Immature natural killer cell (primary cell): ENCODE measurements at regions not wholly inside any gene's neighbourhood (a gene's known extent, or its start where the extent isn't known, plus 50 kb on each side); places are given as distances from the start of the nearest gene placed in this dataset.
A peak's percentile ranks its signal among the peaks of the same experiment; 100 is the strongest.

Experiments
- DNase-seq, 3 donors: peaks; one replicate each; pipeline ENCODE4 v3.0.0; 2022; ENCODE audit warnings: mixed read lengths in 1 of 3
- H3K27ac Mint-ChIP-seq, 6 donors: one replicate each; pipeline ENCODE4 v1.8.0; 2020; ENCODE audit warnings: mixed read lengths in 6 of 6, mild to moderate bottlenecking in 5 of 6, inconsistent platforms in 4 of 6, moderate library complexity in 3 of 6
- H3K27me3 Mint-ChIP-seq, 3 donors: one replicate each; pipeline ENCODE4 v1.8.0; 2020 to 2021; ENCODE audit warnings: low read depth in 3 of 3, mild to moderate bottlenecking in 3 of 3, mixed read lengths in 3 of 3, moderate library complexity in 3 of 3, inconsistent platforms in 1 of 3
- H3K36me3 Mint-ChIP-seq, 3 donors: one replicate each; pipeline ENCODE4 v1.8.0; 2020; ENCODE audit warnings: mixed read lengths in 3 of 3, inconsistent platforms in 2 of 3, mild to moderate bottlenecking in 2 of 3
- H3K4me1 Mint-ChIP-seq, 2 donors: one replicate each; pipeline ENCODE4 v1.8.0; 2020; ENCODE audit warnings: inconsistent platforms in 2 of 2, mild to moderate bottlenecking in 2 of 2, mixed read lengths in 2 of 2, moderate library complexity in 1 of 2
- H3K4me3 Mint-ChIP-seq, 5 donors: one replicate each; pipeline ENCODE4 v1.8.0; 2020; ENCODE audit warnings: mild to moderate bottlenecking in 5 of 5, mixed read lengths in 5 of 5, inconsistent platforms in 3 of 5, moderate library complexity in 3 of 5
- H3K9me3 Mint-ChIP-seq, 6 donors: one replicate each; pipeline ENCODE4 v1.8.0; 2020; ENCODE audit warnings: mild to moderate bottlenecking in 6 of 6, mixed read lengths in 6 of 6, inconsistent platforms in 4 of 6, moderate library complexity in 3 of 6

GRCh38 chr7:18081617-18082016, 54.0 kb upstream of the PRPS1L1 start:
- DNase-seq = no peak
- H3K36me3 Mint-ChIP-seq = peaks cover 7 to 14% (median 7%) of the 10 kb centered on the region in 3 donors
- peaks cover 2 to 11% (median 8%) of the 10 kb centered on the region in 3 donors for H3K27me3 Mint-ChIP-seq
- peaks cover 5 to 34% (median 17%) of the 10 kb centered on the region in 6 donors for H3K9me3 Mint-ChIP-seq
- no peak overlapping the region for H3K4me3 Mint-ChIP-seq
- H3K4me1 Mint-ChIP-seq = peaks cover 2 to 8% of the 10 kb centered on the region in 2 donors
- H3K27ac Mint-ChIP-seq = no peak overlapping the region

GRCh38 chr7:18082169-18082568, 54.5 kb upstream of the PRPS1L1 start:
- no peak for DNase-seq
- Mint-ChIP-seq H3K4me1 (peaks cover 2 to 8% of the 10 kb centered on the region in 2 donors), H3K9me3 (peaks cover 5 to 34% (median 17%) of the 10 kb centered on the region in 6 donors), H3K27ac (no peak overlapping the region), H3K4me3 (no peak overlapping the region), H3K27me3 (peaks cover 2 to 11% (median 8%) of the 10 kb centered on the region in 3 donors), H3K36me3 (peaks cover 7 to 14% (median 7%) of the 10 kb centered on the region in 3 donors)

- Mint-ChIP-seq H3K27ac (no peak overlapping the region), H3K4me1 (peaks cover 2 to 8% of the 10 kb centered on the region in 2 donors), H3K4me3 (peak overlapping the region; percentile 58 to 78 (median 74)), H3K9me3 (peaks cover 3 to 20% (median 10%) of the 10 kb centered on the region in 6 donors), H3K36me3 (peaks cover 3 to 13% (median 6%) of the 10 kb centered on the region in 3 donors), H3K27me3 (peaks cover 3 to 15% (median 13%) of the 10 kb centered on the region in 3 donors)
- peak in 1 of 3 donors; percentile 1 for DNase-seq
Observed at GRCh38 chr7:18086165-18087025, 58.7 kb upstream of the PRPS1L1 start.

- H3K36me3 Mint-ChIP-seq = peaks cover 0 to 8% (median 3%) of the 10 kb centered on the region in 3 donors
- no peak overlapping the region for H3K27ac Mint-ChIP-seq
- H3K4me3 Mint-ChIP-seq = peak overlapping the region; percentile 61 to 76 (median 68)
- H3K27me3 Mint-ChIP-seq = peaks cover 3 to 15% (median 13%) of the 10 kb centered on the region in 3 donors
- peaks cover 2 to 8% of the 10 kb centered on the region in 2 donors for H3K4me1 Mint-ChIP-seq
- peaks cover 0 to 13% (median 3%) of the 10 kb centered on the region in 6 donors for H3K9me3 Mint-ChIP-seq
- no peak for DNase-seq
Observed at GRCh38 chr7:18087026-18087686, 59.5 kb upstream of the PRPS1L1 start.

GRCh38 chr7:18087687-18088078, 60.0 kb upstream of the PRPS1L1 start:
- peaks cover 0 to 11% (median 3%) of the 10 kb centered on the region in 6 donors for H3K9me3 Mint-ChIP-seq
- peaks cover 3 to 15% (median 13%) of the 10 kb centered on the region in 3 donors for H3K27me3 Mint-ChIP-seq
- H3K4me1 Mint-ChIP-seq = peaks cover 2 to 8% of the 10 kb centered on the region in 2 donors
- peak overlapping the region; percentile 26 to 76 (median 68) for H3K4me3 Mint-ChIP-seq
- H3K27ac Mint-ChIP-seq = no peak overlapping the region
- H3K36me3 Mint-ChIP-seq = peaks cover 0 to 8% (median 3%) of the 10 kb centered on the region in 3 donors
- DNase-seq = no peak

GRCh38 chr7:18096087-18096486, 68.4 kb upstream of the PRPS1L1 start:
- H3K9me3 Mint-ChIP-seq = peaks cover 0 to 2% (median 0%) of the 10 kb centered on the region in 6 donors
- no peak overlapping the region for H3K27ac Mint-ChIP-seq
- peaks cover 0 to 4% (median 0%) of the 10 kb centered on the region in 3 donors for H3K27me3 Mint-ChIP-seq
- H3K4me1 Mint-ChIP-seq = no peaks in the 10 kb centered on the region
- DNase-seq = no peak
- no peak overlapping the region for H3K4me3 Mint-ChIP-seq
- no peaks in the 10 kb centered on the region for H3K36me3 Mint-ChIP-seq

GRCh38 chr7:18102576-18102975, 74.9 kb upstream of the PRPS1L1 start:
- DNase-seq = no peak
- Mint-ChIP-seq H3K27me3 (peaks cover 0 to 4% (median 0%) of the 10 kb centered on the region in 3 donors), H3K9me3 (peaks cover 0 to 4% (median 0%) of the 10 kb centered on the region in 6 donors), H3K36me3 (no peaks in the 10 kb centered on the region), H3K4me3 (no peak overlapping the region), H3K27ac (no peak overlapping the region), H3K4me1 (no peaks in the 10 kb centered on the region)

GRCh38 chr7:18103436-18104218, 76.0 kb upstream of the PRPS1L1 start:
- Mint-ChIP-seq H3K9me3 (peaks cover 0 to 4% (median 0%) of the 10 kb centered on the region in 6 donors), H3K27ac (no peak overlapping the region), H3K4me1 (no peaks in the 10 kb centered on the region), H3K27me3 (peaks cover 0 to 4% (median 0%) of the 10 kb centered on the region in 3 donors), H3K36me3 (no peaks in the 10 kb centered on the region), H3K4me3 (no peak overlapping the region)
- DNase-seq = no peak

- Mint-ChIP-seq H3K4me1 (no peaks in the 10 kb centered on the region), H3K27ac (no peak overlapping the region), H3K9me3 (peaks cover 0 to 10% (median 0%) of the 10 kb centered on the region in 6 donors), H3K36me3 (no peaks in the 10 kb centered on the region), H3K27me3 (peaks cover 0 to 3% (median 3%) of the 10 kb centered on the region in 3 donors), H3K4me3 (no peak overlapping the region)
- DNase-seq = no peak
Observed at GRCh38 chr7:18109762-18110161, 82.1 kb upstream of the PRPS1L1 start.

- no peak overlapping the region for H3K27ac Mint-ChIP-seq
- no peak for DNase-seq
- no peaks in the 10 kb centered on the region for H3K4me1 Mint-ChIP-seq
- H3K27me3 Mint-ChIP-seq = peaks cover 0 to 4% (median 3%) of the 10 kb centered on the region in 3 donors
- H3K9me3 Mint-ChIP-seq = peaks cover 0 to 4% (median 0%) of the 10 kb centered on the region in 6 donors
- H3K36me3 Mint-ChIP-seq = no peaks in the 10 kb centered on the region
- no peak overlapping the region for H3K4me3 Mint-ChIP-seq
Observed at GRCh38 chr7:18116661-18117060, 89.0 kb upstream of the PRPS1L1 start.

GRCh38 chr7:18117482-18117881, 89.8 kb upstream of the PRPS1L1 start:
- Mint-ChIP-seq H3K36me3 (no peaks in the 10 kb centered on the region), H3K4me3 (no peak overlapping the region), H3K4me1 (no peaks in the 10 kb centered on the region), H3K27me3 (peaks cover 0 to 4% (median 3%) of the 10 kb centered on the region in 3 donors), H3K27ac (no peak overlapping the region), H3K9me3 (peaks cover 0 to 4% (median 0%) of the 10 kb centered on the region in 6 donors)
- no peak for DNase-seq

- peaks cover 0 to 1% (median 0%) of the 10 kb centered on the region in 3 donors for H3K27me3 Mint-ChIP-seq
- H3K27ac Mint-ChIP-seq = no peak overlapping the region
- no peaks in the 10 kb centered on the region for H3K9me3 Mint-ChIP-seq
- H3K36me3 Mint-ChIP-seq = no peaks in the 10 kb centered on the region
- no peak for DNase-seq
- H3K4me3 Mint-ChIP-seq = no peak overlapping the region
- no peaks in the 10 kb centered on the region for H3K4me1 Mint-ChIP-seq
Observed at GRCh38 chr7:18119985-18120384, 92.3 kb upstream of the PRPS1L1 start.

- Mint-ChIP-seq H3K27me3 (peaks cover 0 to 1% (median 0%) of the 10 kb centered on the region in 3 donors), H3K4me3 (no peak overlapping the region)
Observed at GRCh38 chr7:18123508-18124239, 96.0 kb upstream of the PRPS1L1 start.

More at GRCh38 chr7:18123508-18124239, 96.0 kb upstream of the PRPS1L1 start:
- Mint-ChIP-seq H3K9me3 (no peaks in the 10 kb centered on the region), H3K36me3 (no peaks in the 10 kb centered on the region), H3K4me1 (no peaks in the 10 kb centered on the region), H3K27ac (no peak overlapping the region)
- no peak for DNase-seq
